ENCODE measurements at regions not wholly inside any gene's neighbourhood (a gene's known extent, or its start where the extent isn't known, plus 50 kb on each side); places are given as distances from the start of the nearest gene placed in this dataset.

DNA sequence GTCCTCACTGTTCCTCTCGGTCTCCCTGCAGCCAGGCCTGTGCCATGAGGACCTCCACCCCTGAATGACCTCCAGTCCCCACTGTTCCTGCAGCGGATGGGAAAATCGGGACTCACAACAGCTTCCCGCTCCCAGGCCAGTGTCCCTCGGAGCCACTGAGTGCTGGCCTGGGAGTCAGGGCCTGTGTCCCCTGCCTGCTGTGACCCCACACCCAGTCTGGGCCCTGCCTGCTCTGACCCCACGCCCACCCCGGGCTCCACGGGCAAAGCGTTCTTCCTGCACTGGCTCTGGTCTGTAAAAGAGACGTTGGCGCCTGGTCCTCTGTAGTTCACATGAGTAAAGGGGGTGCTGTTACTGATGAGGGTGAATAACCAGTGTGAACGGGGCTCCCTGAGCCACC, 73.0 kb upstream of the SHISAL1 start:
- TF ChIP-seq RCOR1 (IDR thresholded peaks at IDR 0.05; ENCODE audit: low read length) (no peak), JUND (IDR thresholded peaks at IDR 0.05) (no peak), EZH2phosphoT487 (IDR thresholded peaks at IDR 0.05; ENCODE audit: borderline replicate concordance, low read depth) (no peak), RFX5 (IDR thresholded peaks at IDR 0.05; ENCODE audit: low read length) (no peak), EP300 (IDR thresholded peaks at IDR 0.05; ENCODE audit: borderline replicate concordance in 1 of 2, low read depth in 1 of 2, low read length in 1 of 2) (no peak), REST (IDR thresholded peaks at IDR 0.05; ENCODE audit: low read depth, low read length) (no peak), POLR2AphosphoS5 (IDR thresholded peaks at IDR 0.05; ENCODE audit: low read depth, low read length) (no peak), TAF1 (IDR thresholded peaks at IDR 0.05; ENCODE audit: borderline replicate concordance, low read depth, low read length) (no peak), SMC3 (IDR thresholded peaks at IDR 0.05; ENCODE audit: low read depth, low read length) (no peak), TCF12 (IDR thresholded peaks at IDR 0.05) (no peak), MAX (IDR thresholded peaks at IDR 0.05; ENCODE audit: low read depth) (no peak)
- TF ChIP-seq, protein P1, sequence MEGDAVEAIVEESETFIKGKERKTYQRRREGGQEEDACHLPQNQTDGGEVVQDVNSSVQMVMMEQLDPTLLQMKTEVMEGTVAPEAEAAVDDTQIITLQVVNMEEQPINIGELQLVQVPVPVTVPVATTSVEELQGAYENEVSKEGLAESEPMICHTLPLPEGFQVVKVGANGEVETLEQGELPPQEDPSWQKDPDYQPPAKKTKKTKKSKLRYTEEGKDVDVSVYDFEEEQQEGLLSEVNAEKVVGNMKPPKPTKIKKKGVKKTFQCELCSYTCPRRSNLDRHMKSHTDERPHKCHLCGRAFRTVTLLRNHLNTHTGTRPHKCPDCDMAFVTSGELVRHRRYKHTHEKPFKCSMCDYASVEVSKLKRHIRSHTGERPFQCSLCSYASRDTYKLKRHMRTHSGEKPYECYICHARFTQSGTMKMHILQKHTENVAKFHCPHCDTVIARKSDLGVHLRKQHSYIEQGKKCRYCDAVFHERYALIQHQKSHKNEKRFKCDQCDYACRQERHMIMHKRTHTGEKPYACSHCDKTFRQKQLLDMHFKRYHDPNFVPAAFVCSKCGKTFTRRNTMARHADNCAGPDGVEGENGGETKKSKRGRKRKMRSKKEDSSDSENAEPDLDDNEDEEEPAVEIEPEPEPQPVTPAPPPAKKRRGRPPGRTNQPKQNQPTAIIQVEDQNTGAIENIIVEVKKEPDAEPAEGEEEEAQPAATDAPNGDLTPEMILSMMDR (IDR thresholded peaks at IDR 0.05): no peak
- TF ChIP-seq, protein P2, sequence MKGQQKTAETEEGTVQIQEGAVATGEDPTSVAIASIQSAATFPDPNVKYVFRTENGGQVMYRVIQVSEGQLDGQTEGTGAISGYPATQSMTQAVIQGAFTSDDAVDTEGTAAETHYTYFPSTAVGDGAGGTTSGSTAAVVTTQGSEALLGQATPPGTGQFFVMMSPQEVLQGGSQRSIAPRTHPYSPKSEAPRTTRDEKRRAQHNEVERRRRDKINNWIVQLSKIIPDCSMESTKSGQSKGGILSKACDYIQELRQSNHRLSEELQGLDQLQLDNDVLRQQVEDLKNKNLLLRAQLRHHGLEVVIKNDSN (IDR thresholded peaks at IDR 0.05; ENCODE audit: borderline replicate concordance, low read depth): no peak

All from SK-N-SH (cell line).